ENCODE measurements at regions not wholly inside any gene's neighbourhood (a gene's known extent, or its start where the extent isn't known, plus 50 kb on each side); places are given as distances from the start of the nearest gene placed in this dataset.

DNA sequence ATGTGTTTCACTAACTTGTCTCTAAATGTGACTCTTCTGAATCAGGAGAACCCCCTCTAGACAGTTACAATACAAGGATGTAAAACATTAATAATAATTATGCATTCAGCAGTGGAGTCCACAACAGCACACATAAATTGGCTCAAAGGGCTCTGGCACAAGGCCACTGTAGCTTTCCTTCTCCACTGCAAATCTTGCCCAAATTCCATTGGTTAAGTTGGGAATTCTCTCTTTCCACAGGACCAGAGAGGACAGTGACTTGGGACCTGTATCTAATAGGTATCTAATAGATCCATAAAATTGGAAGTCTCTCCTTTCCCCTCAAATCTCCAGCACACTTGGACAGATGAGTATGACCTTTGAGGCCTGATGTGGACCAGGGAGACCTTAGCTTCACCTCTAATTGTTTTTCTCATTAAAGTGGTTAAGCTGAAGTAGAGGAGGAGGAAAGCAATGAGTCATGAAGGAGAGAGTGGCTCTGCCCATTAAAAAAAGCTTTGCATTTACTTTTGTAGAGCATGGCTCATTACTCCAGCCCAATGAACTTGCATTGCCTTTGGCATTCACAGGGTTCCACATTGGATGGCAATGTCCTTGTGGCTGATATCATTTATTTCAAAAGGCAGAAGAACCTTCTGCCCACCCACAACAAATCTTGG, 72.3 kb upstream of the SH3RF1 start:
- TF ChIP-seq, protein P1, sequence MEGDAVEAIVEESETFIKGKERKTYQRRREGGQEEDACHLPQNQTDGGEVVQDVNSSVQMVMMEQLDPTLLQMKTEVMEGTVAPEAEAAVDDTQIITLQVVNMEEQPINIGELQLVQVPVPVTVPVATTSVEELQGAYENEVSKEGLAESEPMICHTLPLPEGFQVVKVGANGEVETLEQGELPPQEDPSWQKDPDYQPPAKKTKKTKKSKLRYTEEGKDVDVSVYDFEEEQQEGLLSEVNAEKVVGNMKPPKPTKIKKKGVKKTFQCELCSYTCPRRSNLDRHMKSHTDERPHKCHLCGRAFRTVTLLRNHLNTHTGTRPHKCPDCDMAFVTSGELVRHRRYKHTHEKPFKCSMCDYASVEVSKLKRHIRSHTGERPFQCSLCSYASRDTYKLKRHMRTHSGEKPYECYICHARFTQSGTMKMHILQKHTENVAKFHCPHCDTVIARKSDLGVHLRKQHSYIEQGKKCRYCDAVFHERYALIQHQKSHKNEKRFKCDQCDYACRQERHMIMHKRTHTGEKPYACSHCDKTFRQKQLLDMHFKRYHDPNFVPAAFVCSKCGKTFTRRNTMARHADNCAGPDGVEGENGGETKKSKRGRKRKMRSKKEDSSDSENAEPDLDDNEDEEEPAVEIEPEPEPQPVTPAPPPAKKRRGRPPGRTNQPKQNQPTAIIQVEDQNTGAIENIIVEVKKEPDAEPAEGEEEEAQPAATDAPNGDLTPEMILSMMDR (IDR thresholded peaks at IDR 0.05): no peak
- TF ChIP-seq POLR2A (IDR thresholded peaks at IDR 0.05): no peak
- Histone ChIP-seq H3K4me3 (no peak overlapping the region), H3K36me3 (no peaks in the 10 kb centered on the region), H3K4me1 (no peaks in the 10 kb centered on the region), H3K27me3 (no peaks in the 10 kb centered on the region), H3K27ac (no peak overlapping the region), H3K9me3 (no peaks in the 10 kb centered on the region)
- intact Hi-C loops (cut with DNase I): no loop called here
- DNase-seq: no peak
- ATAC-seq: no peak

DNA sequence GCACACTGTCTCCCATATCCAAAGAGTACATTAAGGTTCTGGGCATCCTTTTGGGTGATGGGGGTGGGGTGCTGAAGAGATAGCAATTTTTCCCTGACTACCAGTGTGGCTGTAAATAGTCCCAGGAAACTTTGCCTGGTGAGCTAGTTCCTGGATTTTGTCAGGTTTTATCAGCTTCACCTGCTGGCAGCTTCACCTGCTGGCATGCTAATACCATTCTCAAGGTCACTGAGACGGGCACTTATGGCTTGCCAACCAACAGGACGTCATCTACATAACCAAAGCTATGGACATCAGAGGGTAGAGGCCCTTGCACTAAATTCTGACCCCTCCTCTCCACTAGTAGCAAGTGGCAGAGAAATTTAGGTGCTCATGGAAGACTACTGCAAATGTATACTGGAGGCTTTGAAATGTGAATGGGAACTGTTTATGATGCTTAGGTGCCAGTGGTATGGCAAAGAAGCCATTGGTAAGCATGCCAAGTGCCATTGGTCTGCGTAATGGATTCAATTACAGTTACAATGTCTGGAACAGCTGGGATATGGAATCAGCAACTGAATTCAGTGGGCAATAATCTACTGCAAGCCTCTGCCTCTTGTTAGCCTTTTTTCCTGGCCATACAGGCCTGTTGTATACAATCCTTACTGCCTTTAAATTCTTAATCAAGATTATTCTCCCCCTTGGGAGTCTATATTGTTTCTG, 71.6 kb upstream of the SH3RF1 start:
- Histone ChIP-seq H3K27me3 (no peaks in the 10 kb centered on the region), H3K36me3 (no peaks in the 10 kb centered on the region), H3K4me1 (no peaks in the 10 kb centered on the region), H3K27ac (no peak overlapping the region), H3K9me3 (no peaks in the 10 kb centered on the region), H3K4me3 (no peak overlapping the region)
- WGBS, 4 donors: 59 to 83% (median 68%) methylated on average over 3 of the region's 3 CpGs
- DNase-seq (no peak), ATAC-seq (no peak)
- no peak for TF ChIP-seq POLR2A (IDR thresholded peaks at IDR 0.05)
- TF ChIP-seq, protein P1 (IDR thresholded peaks at IDR 0.05): no peak
- intact Hi-C loops (cut with DNase I): no loop called here

DNA sequence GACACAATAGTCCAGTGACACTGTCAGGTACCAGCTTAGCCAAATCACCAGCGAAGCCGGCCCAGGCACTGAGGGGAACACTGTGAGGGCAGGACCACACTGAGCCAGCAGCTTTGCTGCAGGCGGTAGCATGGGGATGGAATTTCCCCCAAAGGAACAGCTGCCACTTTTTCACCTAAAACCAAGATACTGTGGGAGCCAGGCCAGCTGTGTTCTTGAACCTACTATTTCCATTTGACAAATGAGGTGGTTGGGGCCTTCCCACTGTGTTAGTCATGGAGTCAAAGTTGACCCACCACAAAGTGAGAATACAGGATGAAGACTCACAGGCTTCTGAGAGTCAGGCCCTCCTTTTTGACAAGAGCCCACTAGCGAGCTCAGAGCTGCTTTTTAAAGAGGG, 70.7 kb upstream of the SH3RF1 start:
- Histone ChIP-seq H3K4me1 (no peaks in the 10 kb centered on the region), H3K4me3 (no peak overlapping the region), H3K27me3 (no peaks in the 10 kb centered on the region), H3K36me3 (no peaks in the 10 kb centered on the region), H3K27ac (no peak overlapping the region), H3K9me3 (no peaks in the 10 kb centered on the region)
- intact Hi-C loops (cut with DNase I): no loop called here
- ATAC-seq (no peak), DNase-seq (no peak)
- WGBS, 4 donors: 82 to 93% (median 90%) methylated on average over 3 to 4 of the region's 4 CpGs
- TF ChIP-seq, protein P1 (IDR thresholded peaks at IDR 0.05): no peak
- TF ChIP-seq POLR2A (IDR thresholded peaks at IDR 0.05): no peak

DNA sequence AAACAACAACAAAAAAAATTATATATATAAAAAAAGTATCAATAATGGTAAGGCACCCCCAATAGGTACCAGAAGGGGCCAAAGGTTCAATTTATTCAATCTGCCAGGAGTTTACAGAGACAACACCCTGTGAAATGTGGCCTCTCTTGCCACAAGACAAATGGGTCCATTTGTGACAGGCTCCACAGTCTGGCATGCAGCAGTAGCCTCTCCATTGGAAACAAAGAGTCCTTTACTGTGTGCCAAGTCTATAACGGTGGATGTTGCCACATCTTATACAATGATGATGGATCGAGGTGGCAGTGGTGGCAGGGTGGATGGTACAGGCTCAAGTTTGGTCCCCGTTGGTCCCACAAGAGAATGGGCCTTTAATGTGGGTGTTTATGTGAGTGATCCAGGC, 70.1 kb upstream of the SH3RF1 start:
- Histone ChIP-seq H3K4me1 (no peaks in the 10 kb centered on the region), H3K27ac (no peak overlapping the region), H3K4me3 (no peak overlapping the region), H3K9me3 (no peaks in the 10 kb centered on the region), H3K36me3 (no peaks in the 10 kb centered on the region), H3K27me3 (no peaks in the 10 kb centered on the region)
- WGBS, 4 donors: 83 to 93% (median 89%) methylated on average over 3 of the region's 3 CpGs
- DNase-seq: no peak
- no peak for TF ChIP-seq POLR2A (IDR thresholded peaks at IDR 0.05)
- TF ChIP-seq, protein P1 (IDR thresholded peaks at IDR 0.05): no peak
- ATAC-seq: no peak
- intact Hi-C loops (cut with DNase I): no loop called here
